ENCODE measurements at regions not wholly inside any gene's neighbourhood (a gene's known extent, or its start where the extent isn't known, plus 50 kb on each side); places are given as distances from the start of the nearest gene placed in this dataset.

- no peak for FAIRE-seq
- no peak overlapping the region for H4K5ac ChIP-seq (ENCODE audit: insufficient read length, low read depth, low read length)
- no peak overlapping the region for H2AK5ac ChIP-seq (ENCODE audit: low read depth, low read length)
- no peak overlapping the region for H3K4me3 ChIP-seq (ENCODE audit: extremely low read depth in 1 of 4, insufficient read depth in 2 of 4, low read depth in 3 of 4, low read length in 4 of 4)
- H3K23ac ChIP-seq (ENCODE audit: insufficient read length) = no peak overlapping the region
- H2BK15ac ChIP-seq (ENCODE audit: low read length) = no peak overlapping the region
- ChIA-PET CTCF (ENCODE audit: partially characterized antibody) (no interaction called here), POLR2A (ENCODE audit: partially characterized antibody) (no interaction called here)
- H3K4me2 ChIP-seq (ENCODE audit: insufficient read depth in 1 of 2, low read depth in 2 of 2, low read length in 2 of 2) = no peak overlapping the region
- no peak overlapping the region for H2AFZ ChIP-seq (ENCODE audit: low read length)
- no peaks in the 10 kb centered on the region for H3K36me3 ChIP-seq (ENCODE audit: control insufficient read depth in 2 of 4, insufficient read depth in 4 of 4, low read length in 3 of 4)
- H3K23me2 ChIP-seq (ENCODE audit: low read depth, low read length) = no peaks in the 10 kb centered on the region
- H3K79me1 ChIP-seq (ENCODE audit: low read depth, low read length) = no peaks in the 10 kb centered on the region
- H4K20me1 ChIP-seq (replicated peaks in 1 of 2; ENCODE audit: control insufficient read depth in 1 of 2, insufficient read depth in 2 of 2, low read length in 2 of 2) = no peaks in the 10 kb centered on the region
- H3K9me3 ChIP-seq (ENCODE audit: insufficient read depth in 2 of 2, low read depth in 1 of 2, low read length in 1 of 2) = no peaks in the 10 kb centered on the region
- H4K8ac ChIP-seq (ENCODE audit: extremely low read depth, insufficient read depth, low read length) = no peak overlapping the region
- WGBS, 2 experiments (ENCODE audit: extremely low coverage in 1 of 2, insufficient coverage in 1 of 2, insufficient read length in 1 of 2, insufficient replicate concordance in 2 of 2, low coverage in 1 of 2, low lambda C conversion rate in 2 of 2, missing lambda C conversion rate in 1 of 2) = 93% methylated on average over 2 of the region's 2 CpGs; no CpG with 5 or more reads in 1 of the 2 experiments
- H3K27me3 ChIP-seq (replicated peaks in 1 of 4; ENCODE audit: control insufficient read depth in 3 of 4, extremely low read depth in 1 of 4, insufficient read depth in 3 of 4, low read length in 3 of 4) = no peaks in the 10 kb centered on the region
- H3K9ac ChIP-seq (replicated peaks in 1 of 4; ENCODE audit: extremely low read depth in 1 of 4, low read depth in 3 of 4, low read length in 3 of 4) = no peak overlapping the region
- DNase-seq (ENCODE audit: low read depth in 1 of 2, low spot score in 2 of 2) = no peak
- H2BK5ac ChIP-seq (ENCODE audit: low read depth, low read length) = no peak overlapping the region
- no peak overlapping the region for H2BK12ac ChIP-seq (ENCODE audit: low read depth, low read length)
- H3K4me1 ChIP-seq (replicated peaks in 1 of 4; ENCODE audit: control insufficient read depth in 3 of 4, insufficient read depth in 4 of 4, low read length in 3 of 4) = peaks cover 0 to 2% (median 0%) of the 10 kb centered on the region in 4 experiments; a peak in 1 of 7 replicates
- H3K14ac ChIP-seq (ENCODE audit: insufficient read length) = no peak overlapping the region
- no peaks in the 10 kb centered on the region for H3K79me2 ChIP-seq (ENCODE audit: control insufficient read depth in 1 of 2, insufficient read depth in 2 of 2, low read length in 2 of 2)
- TF ChIP-seq RAD21 (IDR thresholded peaks at IDR 0.05 in 1 of 2, conservative IDR thresholded peaks at IDR 0.05 in 1 of 2; ENCODE audit: low read depth in 2 of 2, low read length in 2 of 2) = no peak
- TF ChIP-seq TCF12 (IDR thresholded peaks at IDR 0.05; ENCODE audit: low read depth, low read length) = no peak
- TF ChIP-seq CREB1 (IDR thresholded peaks at IDR 0.05) = no peak
- no peak for TF ChIP-seq KDM4A (IDR thresholded peaks at IDR 0.05; ENCODE audit: low read depth, low read length, severe bottlenecking)
- no peak for TF ChIP-seq CBX8 (IDR thresholded peaks at IDR 0.05; ENCODE audit: borderline replicate concordance, low read depth, low read length)
- TF ChIP-seq KDM5A (IDR thresholded peaks at IDR 0.05; ENCODE audit: low read length) = no peak
- TF ChIP-seq SP1 (IDR thresholded peaks at IDR 0.05; ENCODE audit: low read depth, low read length) = no peak
- no peak for TF ChIP-seq CHD1 (IDR thresholded peaks at IDR 0.05; ENCODE audit: low read depth, low read length)
- TF ChIP-seq GABPA (IDR thresholded peaks at IDR 0.05; ENCODE audit: borderline replicate concordance, insufficient read depth, low read length) = no peak
- TF ChIP-seq SP4 (IDR thresholded peaks at IDR 0.05; ENCODE audit: low read length) = no peak
- no peak for TF ChIP-seq RXRA (IDR thresholded peaks at IDR 0.05; ENCODE audit: insufficient read depth, low read depth, low read length)
- TF ChIP-seq KDM1A (IDR thresholded peaks at IDR 0.05; ENCODE audit: borderline replicate concordance, low read length) = no peak
- no peak overlapping the region for H3K4ac ChIP-seq (replicated peaks; ENCODE audit: insufficient read length, low read depth, low read length)
- no peak overlapping the region for H2BK20ac ChIP-seq (ENCODE audit: low read length)
- no peak overlapping the region for H3K18ac ChIP-seq (ENCODE audit: extremely low read depth, low read length)
- no peak overlapping the region for H4K91ac ChIP-seq (replicated peaks; ENCODE audit: insufficient read length, low read length)
- no peak overlapping the region for H2BK120ac ChIP-seq (replicated peaks; ENCODE audit: low read depth, low read length)
- H3K27ac ChIP-seq (ENCODE audit: low read depth, low read length) = no peak overlapping the region
- H3K56ac ChIP-seq (replicated peaks; ENCODE audit: insufficient read length, low read depth, low read length) = no peak overlapping the region
These were observed 50.5 kb upstream of the PALM2AKAP2 start for GRCh38 chr9:109729513-109729912.
